ENCODE measurements at regions not wholly inside any gene's neighbourhood (a gene's known extent, or its start where the extent isn't known, plus 50 kb on each side); places are given as distances from the start of the nearest gene placed in this dataset.

- TF ChIP-seq, protein P1, sequence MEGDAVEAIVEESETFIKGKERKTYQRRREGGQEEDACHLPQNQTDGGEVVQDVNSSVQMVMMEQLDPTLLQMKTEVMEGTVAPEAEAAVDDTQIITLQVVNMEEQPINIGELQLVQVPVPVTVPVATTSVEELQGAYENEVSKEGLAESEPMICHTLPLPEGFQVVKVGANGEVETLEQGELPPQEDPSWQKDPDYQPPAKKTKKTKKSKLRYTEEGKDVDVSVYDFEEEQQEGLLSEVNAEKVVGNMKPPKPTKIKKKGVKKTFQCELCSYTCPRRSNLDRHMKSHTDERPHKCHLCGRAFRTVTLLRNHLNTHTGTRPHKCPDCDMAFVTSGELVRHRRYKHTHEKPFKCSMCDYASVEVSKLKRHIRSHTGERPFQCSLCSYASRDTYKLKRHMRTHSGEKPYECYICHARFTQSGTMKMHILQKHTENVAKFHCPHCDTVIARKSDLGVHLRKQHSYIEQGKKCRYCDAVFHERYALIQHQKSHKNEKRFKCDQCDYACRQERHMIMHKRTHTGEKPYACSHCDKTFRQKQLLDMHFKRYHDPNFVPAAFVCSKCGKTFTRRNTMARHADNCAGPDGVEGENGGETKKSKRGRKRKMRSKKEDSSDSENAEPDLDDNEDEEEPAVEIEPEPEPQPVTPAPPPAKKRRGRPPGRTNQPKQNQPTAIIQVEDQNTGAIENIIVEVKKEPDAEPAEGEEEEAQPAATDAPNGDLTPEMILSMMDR (IDR thresholded peaks at IDR 0.05) = no peak
- TF ChIP-seq POLR2A (IDR thresholded peaks at IDR 0.05) = no peak
- TF ChIP-seq POLR2AphosphoS5 (IDR thresholded peaks at IDR 0.05) = no peak
Observed at GRCh38 chr4:163404580-163404979, 60.9 kb downstream of the NPY5R start.
